K562 (cell line): ENCODE measurements at regions not wholly inside any gene's neighbourhood (a gene's known extent, or its start where the extent isn't known, plus 50 kb on each side); places are given as distances from the start of the nearest gene placed in this dataset.

Source experiments
- ATAC-seq: fragments of 200-7000 bp; cut with Tn5 transposase; 3 replicates; pipeline ENCODE4 v1.9.1; 2020; ENCODE audit warnings: moderate library complexity
- BruUV-seq: library from RNA; stranded (reverse); fragments of 400-500 nt; replicated peaks from 2 replicates; lab custom pipeline; 2021; lab: Mats Ljungman, UMichigan
- CTCF ChIA-PET: fragments of 300-600 bp; formaldehyde crosslinking; extraction: SDS; loops from one replicate; lab custom pipeline; 2021; ENCODE audit warnings: low intra/inter-chr PET ratio; lab: Yijun Ruan, JAX
- POLR2A ChIA-PET: fragments of 300-600, 350-650 bp; sonication (Branson Sonifier 250); formaldehyde crosslinking; extraction: SDS; loops from one replicate; lab custom pipeline; 2021; ENCODE audit warnings: antibody characterized with exemption, inconsistent platforms; lab: Yijun Ruan, JAX
- DNase-seq, 4 experiments: peaks; one replicate each; pipeline versions ENCODE4 v3.0.0 to v3.0.0-alpha.2; 2011 to 2018; ENCODE audit warnings: low spot score in 3 of 4, mixed read lengths in 3 of 4; ENCODE audit errors: extremely low read depth in 1 of 4
- FAIRE-seq: peaks from 2 replicates; lab custom pipeline; 2011; peaks lifted over from hg19 to GRCh38; lab: Jason Lieb, UNC
- H2AFZ ChIP-seq: 2 replicates; pipeline ENCODE4 v1.6.0; 2011; ENCODE audit warnings: low read depth, low read length, control low read depth, inconsistent platforms
- H3K27ac ChIP-seq: fragments of 200-600 bp; 3 replicates; pipeline ENCODE4 v1.8.0; 2011; ENCODE audit warnings: low read depth, mild to moderate bottlenecking, control low read depth, inconsistent platforms, low read length, moderate library complexity, mixed read lengths; ENCODE audit errors: extremely low read depth
- H3K27me3 ChIP-seq, 2 experiments: fragments of 300-600 bp in 1 of 2; 2 replicates in 1 of 2; 3 replicates in 1 of 2; pipeline versions ENCODE4 v1.6.0 to v1.8.0; 2011; ENCODE audit warnings: inconsistent platforms in 2 of 2, low read length in 2 of 2, mild to moderate bottlenecking in 1 of 2, mixed read lengths in 1 of 2, moderate library complexity in 1 of 2; ENCODE audit not compliant: control insufficient read depth in 2 of 2, insufficient read depth in 2 of 2
- H3K36me3 ChIP-seq: fragments of 300-600 bp; 3 replicates; pipeline ENCODE4 v1.8.0; 2011; ENCODE audit warnings: mild to moderate bottlenecking, low read length, inconsistent platforms; ENCODE audit not compliant: control insufficient read depth, insufficient read depth
- H3K4me1 ChIP-seq, 2 experiments: fragments of 200-600 bp in 1 of 2; replicated peaks in 1 of 2; 2 replicates in 1 of 2; 3 replicates in 1 of 2; pipeline versions ENCODE4 v1.5.1 to v1.8.0; 2011; ENCODE audit warnings: inconsistent platforms in 2 of 2, low read length in 2 of 2, mild to moderate bottlenecking in 1 of 2, mixed read lengths in 1 of 2, moderate library complexity in 1 of 2; ENCODE audit not compliant: control insufficient read depth in 2 of 2, insufficient read depth in 2 of 2
- H3K4me2 ChIP-seq: 2 replicates; pipeline ENCODE4 v1.6.1; 2011; ENCODE audit warnings: low read length, control low read depth, inconsistent platforms, mixed read lengths; ENCODE audit not compliant: insufficient read depth
- H3K4me3 ChIP-seq: fragments of 200-600 bp; sonication (generic), shearing (Covaris generic); 2 replicates; pipeline ENCODE4 v1.5.1; 2016; ENCODE audit warnings: control low read depth, inconsistent platforms
- H3K79me2 ChIP-seq: fragments of 200-600 bp; 3 replicates; pipeline ENCODE4 v1.8.0; 2011; ENCODE audit warnings: low read length, inconsistent platforms; ENCODE audit not compliant: control insufficient read depth, insufficient read depth
- H3K9ac ChIP-seq, 2 experiments: 2 replicates each; pipeline versions ENCODE4 v1.6.0 to v1.6.1; 2011; ENCODE audit warnings: low read depth in 2 of 2, low read length in 2 of 2, control low read depth in 1 of 2, inconsistent platforms in 1 of 2, mild to moderate bottlenecking in 1 of 2, mixed read lengths in 1 of 2; ENCODE audit not compliant: insufficient read depth in 1 of 2
- H3K9me1 ChIP-seq: one replicate; pipeline ENCODE4 v1.6.0; 2011; ENCODE audit warnings: inconsistent platforms, mild to moderate bottlenecking, low read length, moderate library complexity; ENCODE audit not compliant: control insufficient read depth, insufficient read depth
- H3K9me3 ChIP-seq: replicated peaks from 2 replicates; pipeline ENCODE4 v1.5.1; 2011; ENCODE audit warnings: low read depth, low read length, inconsistent platforms; ENCODE audit not compliant: control insufficient read depth, insufficient read depth
- H4K20me1 ChIP-seq: replicated peaks from 2 replicates; pipeline ENCODE4 v1.6.1; 2011; ENCODE audit warnings: low read length, inconsistent platforms, mixed read lengths; ENCODE audit not compliant: control insufficient read depth, insufficient read depth
- ATF4 ChIP-seq: fragments of 450-650 bp; formaldehyde crosslinking; IDR thresholded peaks from 2 replicates; pipeline ENCODE4 v1.4.0; 2022; ENCODE audit warnings: mild to moderate bottlenecking, moderate library complexity
- ELF4 ChIP-seq: fragments of 450-650 bp; formaldehyde crosslinking; IDR thresholded peaks from 2 replicates; pipeline ENCODE4 v1.4.0; 2022; ENCODE audit warnings: missing genetic modification characterization
- ILF3 ChIP-seq: fragments of 450-650 bp; IDR thresholded peaks from 2 replicates; pipeline ENCODE4 v1.6.1; 2018; ENCODE audit warnings: antibody characterized with exemption, mild to moderate bottlenecking, moderate library complexity, borderline replicate concordance
- PBX2 ChIP-seq, 2 experiments: IDR thresholded peaks in 1 of 2; conservative IDR thresholded peaks in 1 of 2; 2 replicates each; pipeline ENCODE4 v1.6.1; 2016; ENCODE audit warnings: low read depth in 2 of 2, mild to moderate bottlenecking in 1 of 2, missing compliant biosample characterization in 1 of 2, missing genetic modification characterization in 1 of 2, moderate library complexity in 1 of 2
- PHF20 ChIP-seq: fragments of 450-650 bp; IDR thresholded peaks from 2 replicates; pipeline ENCODE4 v1.6.1; 2018; ENCODE audit not compliant: partially characterized antibody
- TAF7 ChIP-seq: fragments of 450-650 bp; IDR thresholded peaks from 2 replicates; pipeline ENCODE4 v1.6.1; 2016; ENCODE audit warnings: missing genetic modification characterization, missing compliant biosample characterization
- ZFX ChIP-seq: sonication (generic); formaldehyde crosslinking; IDR thresholded peaks from 2 replicates; pipeline ENCODE4 v1.8.0; 2022; ENCODE audit warnings: mild to moderate bottlenecking, missing genetic modification reagents, moderate library complexity
- ZNF124 ChIP-seq: sonication (generic); formaldehyde crosslinking; IDR thresholded peaks from 2 replicates; pipeline ENCODE4 v1.8.1; 2022; ENCODE audit warnings: missing genetic modification reagents
- ZNF217 ChIP-seq: sonication (generic); formaldehyde crosslinking; IDR thresholded peaks from 2 replicates; pipeline ENCODE4 v1.8.0; 2022; ENCODE audit warnings: mild to moderate bottlenecking, missing genetic modification reagents
- ZNF274 ChIP-seq: IDR thresholded peaks from 2 replicates; pipeline ENCODE4 v1.6.1; 2011; ENCODE audit warnings: low read depth, mild to moderate bottlenecking, low read length, moderate library complexity, borderline replicate concordance
- ZNF644 ChIP-seq: fragments of 200-800 bp; sonication (Bioruptor generic); IDR thresholded peaks from 2 replicates; pipeline ENCODE4 v1.6.1; 2016; ENCODE audit warnings: low read depth, missing genetic modification characterization, missing compliant biosample characterization
- WGBS: fragments of 100-300 bp; shearing (Covaris generic); methylation state at CpG from one replicate; pipeline ENCODE4 v1.1.6; 2016; ENCODE audit warnings: low coverage, mixed read lengths; ENCODE audit not compliant: insufficient coverage; ENCODE audit errors: missing lambda C conversion rate; 5-methylcytosine and 5-hydroxymethylcytosine counted together
- in situ Hi-C: fragments of 300-500 bp; cut with MboI; formaldehyde crosslinking; loops from 4 replicates; pipeline ENCODE4 v1.15.0; 2018; ENCODE audit warnings: inconsistent platforms, mixed read lengths
- intact Hi-C: fragments of 100-400 bp; cut with micrococcal nuclease; formaldehyde crosslinking; loops from 2 replicates; pipeline ENCODE4 v1.14.2; 2022

DNA sequence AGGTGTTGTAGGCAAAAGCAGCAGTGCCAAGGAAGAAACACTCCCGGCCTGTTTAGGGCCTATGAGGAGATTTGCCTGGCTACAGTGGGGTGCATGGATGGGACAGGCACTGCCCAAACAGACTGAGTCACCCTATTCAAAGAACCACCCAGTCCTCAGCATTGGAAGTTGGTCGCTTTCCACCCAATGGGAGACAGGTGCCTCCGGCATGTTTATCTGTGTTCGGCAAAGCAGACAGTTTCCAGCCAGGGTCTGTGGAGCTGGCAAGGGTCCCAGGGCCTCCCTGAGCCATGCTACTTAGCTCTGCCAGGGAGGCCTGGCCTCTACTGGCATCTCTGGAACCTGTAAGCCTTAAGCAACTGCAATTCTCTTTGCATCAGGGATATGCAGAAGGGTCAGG is 165.1 kb upstream of the ATP6AP2 start (continued):
- TF ChIP-seq ILF3, result no peak
- no peak for TF ChIP-seq ZNF644 (tag)
- no peak for TF ChIP-seq ZNF124 (CRISPR knock-in tag)

DNA sequence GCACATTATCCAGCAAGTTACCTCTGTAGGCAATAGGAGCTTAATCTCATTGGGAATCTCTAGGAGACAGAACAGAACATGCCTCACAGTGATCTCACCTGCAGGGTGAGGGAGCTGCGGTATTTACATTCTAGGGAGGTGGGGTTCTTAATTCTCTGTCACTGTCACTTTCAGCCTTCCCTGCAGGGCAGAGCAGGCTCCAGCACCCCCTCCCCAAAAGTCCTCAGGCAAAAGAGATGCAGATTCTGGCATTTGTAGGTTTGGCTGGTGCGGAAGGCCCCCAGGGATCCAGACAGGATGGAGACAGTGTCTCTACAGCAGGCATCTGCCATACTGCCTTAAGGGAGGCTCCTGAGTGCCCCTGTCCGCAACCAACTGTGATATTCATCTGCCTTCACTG is 166.4 kb upstream of the ATP6AP2 start:
- no peak for DNase-seq
- Histone ChIP-seq H3K79me2 (no peaks in the 10 kb centered on the region), H3K9ac (no peak overlapping the region), H3K36me3 (no peaks in the 10 kb centered on the region), H3K4me1 (peaks cover 0 to 12% of the 10 kb centered on the region in 2 experiments; a peak in 2 of 5 replicates), H3K4me3 (no peak overlapping the region), H3K27me3 (no peaks in the 10 kb centered on the region), H3K9me1 (no peaks in the 10 kb centered on the region), H4K20me1 (no peaks in the 10 kb centered on the region; the same call in 1 of the 2 replicates), H3K9me3 (no peaks in the 10 kb centered on the region), H3K27ac (no peak overlapping the region), H2AFZ (no peak overlapping the region), H3K4me2 (no peak overlapping the region)
- in situ Hi-C loops (no loop called here), intact Hi-C loops (no loop called here)
- no peak for ATAC-seq
- no peak for FAIRE-seq
- BruUV-seq, result no TSS peak
- TF ChIP-seq ATF4 (no peak), ZNF274 (no peak), ZNF217 (no peak), PHF20 (no peak), TAF7 (tag) (no peak), ZFX (CRISPR knock-in tag) (no peak), PBX2 (CRISPR knock-in tag; IDR thresholded peaks at IDR 0.05; ENCODE audit: low read depth) (no peak), PBX2 (tag; conservative IDR thresholded peaks at IDR 0.05; ENCODE audit: low read depth) (no peak), ELF4 (CRISPR knock-in tag) (no peak)
- WGBS, result 30% methylated on average over 3 of the region's 3 CpGs
- ChIA-PET CTCF (no interaction called here), POLR2A (no interaction called here)
